GM18502 (cell line): ENCODE measurements at regions not wholly inside any gene's neighbourhood (a gene's known extent, or its start where the extent isn't known, plus 50 kb on each side); places are given as distances from the start of the nearest gene placed in this dataset.

Experiments
- ATAC-seq: cut with Tn5 transposase; IDR thresholded peaks from one replicate; pipeline ENCODE4 v1.9.1; 2021; ENCODE audit warnings: mild to moderate bottlenecking; ENCODE audit not compliant: unreplicated experiment, poor library complexity

DNA sequence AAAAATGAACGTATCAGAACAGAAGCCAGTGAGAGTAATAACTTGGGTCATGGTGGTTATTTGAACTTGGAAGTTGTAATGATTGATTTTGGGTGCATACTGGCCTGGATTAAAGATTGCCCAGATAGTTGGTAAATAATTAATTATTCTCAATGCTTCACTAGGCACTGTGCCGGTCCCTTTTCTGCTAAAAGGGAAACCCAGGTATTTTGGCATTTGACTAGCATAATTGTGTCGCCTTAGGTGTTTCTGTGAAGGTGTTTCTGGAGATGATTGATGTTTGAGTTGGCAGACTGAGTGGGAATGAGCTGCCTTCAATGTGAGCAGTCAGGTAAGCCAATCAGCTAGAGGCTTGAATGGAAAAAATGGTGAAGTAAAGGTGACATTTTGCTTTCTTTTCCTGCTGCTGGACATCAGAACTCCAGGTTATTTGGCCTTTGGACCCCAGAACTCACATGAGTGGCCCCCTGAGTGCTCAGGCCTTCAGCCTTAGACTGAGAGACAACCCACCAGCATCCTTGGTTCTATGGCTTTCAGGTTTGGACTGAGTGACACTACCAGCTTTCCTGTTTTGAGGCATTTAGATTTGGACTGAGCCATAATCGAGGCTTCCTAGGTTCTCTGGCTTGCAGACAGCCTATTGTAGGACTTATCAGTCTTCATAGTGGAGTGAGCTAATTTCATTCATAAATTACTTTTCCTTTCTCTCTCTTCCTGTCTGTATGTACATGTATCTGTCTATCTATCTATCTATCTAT lies 120.7 kb upstream of the PAPPA start:
- ATAC-seq = no peak

DNA sequence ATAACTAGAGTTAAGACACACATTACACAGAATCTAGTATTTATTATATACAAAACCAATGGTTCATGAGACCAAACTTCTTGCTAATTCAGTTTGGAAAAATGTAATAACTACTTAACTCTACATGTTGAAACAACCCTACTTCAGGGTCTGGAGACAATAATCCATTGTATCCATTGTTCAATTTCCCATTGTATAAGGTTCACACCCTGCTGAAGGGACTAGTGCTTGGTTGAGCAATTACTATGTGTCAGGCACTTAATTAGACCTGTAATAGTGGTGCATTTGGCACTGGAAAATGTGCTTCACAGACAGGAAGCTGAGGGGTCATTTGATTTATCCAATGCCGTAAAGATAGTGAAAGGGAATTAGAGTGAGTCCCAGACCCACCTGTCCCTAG lies 114.3 kb upstream of the PAPPA start:
- ATAC-seq = no peak

DNA sequence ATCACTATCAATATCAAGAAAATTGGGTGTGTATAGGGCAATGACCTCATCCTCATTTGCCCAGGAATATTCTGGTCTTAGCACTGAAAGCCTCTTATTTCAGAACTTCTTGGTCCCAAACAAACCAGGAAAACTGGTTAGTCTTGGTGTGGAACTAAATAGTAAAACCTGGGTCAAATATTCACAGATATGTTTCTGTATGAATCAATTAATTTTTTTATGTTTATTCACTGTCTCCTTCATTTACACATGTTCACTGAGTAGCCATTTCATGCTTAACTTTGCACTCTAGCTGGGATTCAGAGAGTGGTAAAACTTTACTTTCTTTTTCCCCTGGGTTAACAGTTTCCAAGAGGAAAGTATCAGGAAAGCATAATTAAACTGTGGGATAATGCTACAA lies 113.7 kb upstream of the PAPPA start:
- no peak for ATAC-seq

DNA sequence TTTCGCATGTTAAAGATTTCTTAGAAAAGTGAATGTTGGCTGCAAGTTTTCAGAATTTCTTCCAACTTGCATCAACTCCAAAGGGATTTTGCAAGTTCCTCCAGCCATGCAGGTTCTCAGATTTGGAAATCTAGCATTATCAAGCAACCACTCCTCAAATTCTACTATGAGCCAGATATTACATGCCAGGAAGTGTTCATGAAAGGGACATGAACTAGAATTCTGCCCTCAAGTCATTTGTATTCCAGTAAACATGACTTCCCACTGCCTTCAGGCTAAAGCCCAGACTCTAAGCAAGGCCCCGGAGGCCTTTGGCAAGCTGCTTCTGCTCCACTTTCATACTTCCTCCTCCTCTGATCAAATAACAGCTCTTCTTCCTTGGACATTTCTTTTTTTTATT lies 111.3 kb upstream of the PAPPA start:
- ATAC-seq = no peak

DNA sequence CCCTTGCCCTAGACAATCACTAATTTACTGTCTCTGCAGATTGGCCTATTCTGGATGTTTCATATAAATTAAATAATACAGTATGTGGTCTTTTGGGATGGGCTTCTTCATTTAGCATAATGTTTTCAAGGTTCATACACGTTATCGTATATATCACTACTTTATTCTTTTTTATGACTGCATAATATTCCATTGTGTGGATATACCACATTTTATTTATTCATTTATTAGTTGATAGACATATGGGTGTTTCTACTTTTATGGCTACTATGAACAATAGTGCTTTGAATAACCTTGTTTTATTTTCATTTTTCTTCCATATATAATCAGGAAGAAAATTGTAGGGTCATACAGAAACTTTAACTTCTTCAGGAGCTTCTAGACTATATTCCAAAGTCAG lies 108.5 kb upstream of the PAPPA start:
- ATAC-seq = no peak

DNA sequence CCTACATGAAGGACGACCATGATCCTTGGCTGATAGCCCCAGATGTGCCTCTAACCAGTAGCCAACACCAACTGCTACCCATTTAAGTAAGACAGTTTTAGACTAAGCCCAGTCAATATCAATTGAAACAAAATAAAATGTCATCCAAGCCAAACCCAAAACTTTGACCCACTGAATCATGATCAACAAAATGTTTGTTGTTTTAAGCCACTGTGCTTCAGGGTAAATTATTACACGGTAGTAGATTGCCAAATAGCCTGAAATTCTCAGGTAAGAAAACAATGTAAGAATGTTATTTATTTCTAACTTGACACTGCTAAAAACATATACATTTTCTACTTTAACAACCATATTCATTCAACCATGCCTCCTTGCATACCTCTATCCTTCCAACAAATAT lies 105.5 kb upstream of the PAPPA start:
- no peak for ATAC-seq

DNA sequence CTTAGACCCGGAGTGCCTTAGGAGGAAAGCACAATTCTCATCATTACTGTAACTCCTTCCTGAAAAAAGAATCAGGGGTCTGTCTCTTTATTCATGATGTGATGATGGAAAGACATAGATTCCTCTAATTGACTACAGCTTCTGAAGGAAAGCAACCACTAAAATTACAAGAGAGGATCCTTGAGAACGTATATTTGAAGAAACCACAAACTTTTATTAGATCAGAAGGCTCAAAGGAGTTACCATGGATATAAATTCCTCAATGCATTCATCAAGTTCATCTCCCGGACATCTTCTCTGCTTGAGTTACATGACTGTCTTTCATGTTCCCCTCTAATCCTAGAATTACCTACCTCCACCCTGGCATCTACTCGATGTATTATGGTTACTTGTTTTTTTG lies 104.1 kb upstream of the PAPPA start:
- ATAC-seq = no peak

DNA sequence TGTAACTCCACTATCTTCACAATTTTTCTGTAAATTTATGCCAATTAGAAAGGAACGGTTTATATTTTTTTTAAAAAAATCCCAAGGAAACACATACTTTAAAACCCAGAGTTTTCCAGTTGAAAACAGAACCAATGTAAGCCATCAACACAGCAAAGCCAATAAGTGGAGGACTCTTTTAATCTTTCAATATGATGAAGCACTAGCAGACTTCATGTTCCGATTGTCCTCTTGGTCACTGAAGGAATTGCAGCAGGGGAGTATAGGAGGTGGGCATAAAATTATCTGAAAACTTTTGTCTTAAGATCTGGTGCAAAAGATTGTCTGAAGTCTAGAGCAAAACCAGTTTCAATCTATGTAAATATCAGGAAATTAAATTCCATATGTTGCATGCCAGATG lies 102.1 kb upstream of the PAPPA start:
- no peak for ATAC-seq

DNA sequence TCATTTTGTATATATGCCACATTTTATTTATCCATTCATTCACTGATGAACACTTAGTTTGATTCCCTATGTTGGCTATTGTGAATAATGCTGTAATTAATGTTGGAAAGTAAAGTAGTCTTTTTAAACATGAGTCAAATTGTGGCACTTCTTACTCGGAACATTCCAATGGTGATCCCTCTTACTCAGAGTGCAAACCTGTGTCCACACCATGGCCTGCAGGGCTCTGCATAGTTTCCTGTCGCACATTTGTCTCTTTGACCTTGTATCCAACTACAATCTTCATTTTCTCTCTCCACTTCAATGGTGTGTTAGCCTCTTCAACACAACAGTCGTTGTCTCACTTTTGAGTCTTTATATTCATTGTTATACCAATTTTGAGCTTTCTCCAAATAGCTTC lies 98.1 kb upstream of the PAPPA start:
- no peak for ATAC-seq

DNA sequence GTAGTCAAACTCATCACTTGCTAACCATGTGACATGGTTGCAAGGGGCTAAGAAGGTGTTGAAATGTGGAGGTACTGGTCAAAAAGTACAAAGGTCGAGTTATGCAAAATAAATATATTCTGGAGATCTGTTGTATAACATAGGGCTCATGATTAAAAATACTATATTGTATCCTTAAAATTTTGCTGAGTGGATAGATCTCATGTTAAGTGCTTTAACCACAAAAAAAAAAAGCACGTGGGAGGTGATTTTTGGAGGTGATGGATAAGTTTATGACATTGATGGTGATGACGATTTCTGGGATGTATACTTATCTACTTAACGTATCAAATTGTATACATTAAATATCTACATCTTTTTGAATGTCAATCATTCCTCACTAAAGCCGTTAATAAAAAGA lies 96.2 kb upstream of the PAPPA start:
- no peak for ATAC-seq

DNA sequence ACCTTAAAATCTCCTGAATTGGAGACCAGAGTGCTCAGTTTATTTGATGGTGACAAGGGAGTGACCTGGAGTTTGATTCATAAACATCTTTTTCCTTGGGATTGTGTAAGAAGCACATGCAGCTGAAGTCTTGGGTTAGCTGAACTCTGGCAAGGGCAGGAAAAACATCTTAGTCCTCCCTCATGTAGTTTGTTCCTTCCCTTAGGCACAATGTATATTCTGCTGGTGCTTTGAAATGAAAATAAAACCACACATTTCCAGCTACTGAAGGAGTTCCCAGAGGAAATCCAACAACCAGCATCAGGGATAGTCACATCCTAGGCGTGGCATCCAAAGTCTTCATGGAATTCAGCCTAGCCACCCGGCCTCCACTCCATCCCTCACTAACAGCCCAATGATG lies 95.2 kb upstream of the PAPPA start:
- ATAC-seq = no peak

DNA sequence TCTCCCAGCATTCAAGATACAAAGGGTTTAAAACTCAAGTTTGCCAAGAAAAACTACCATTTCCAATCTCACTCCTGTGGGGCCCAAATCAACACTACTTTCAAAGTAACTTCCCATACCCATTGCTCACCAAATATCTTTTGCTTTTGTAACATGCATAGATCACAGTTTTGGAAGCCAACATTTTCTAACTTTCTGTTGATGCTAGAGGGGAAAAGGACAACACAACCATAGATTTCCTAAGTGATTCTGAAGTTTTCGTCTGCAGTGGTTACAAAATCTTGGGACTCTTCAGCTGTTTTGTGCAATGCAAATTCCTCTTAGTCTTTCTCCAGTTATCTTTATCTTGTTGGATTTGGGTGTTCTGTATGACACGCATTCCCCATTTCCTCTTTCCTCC lies 94.1 kb upstream of the PAPPA start:
- ATAC-seq = no peak

DNA sequence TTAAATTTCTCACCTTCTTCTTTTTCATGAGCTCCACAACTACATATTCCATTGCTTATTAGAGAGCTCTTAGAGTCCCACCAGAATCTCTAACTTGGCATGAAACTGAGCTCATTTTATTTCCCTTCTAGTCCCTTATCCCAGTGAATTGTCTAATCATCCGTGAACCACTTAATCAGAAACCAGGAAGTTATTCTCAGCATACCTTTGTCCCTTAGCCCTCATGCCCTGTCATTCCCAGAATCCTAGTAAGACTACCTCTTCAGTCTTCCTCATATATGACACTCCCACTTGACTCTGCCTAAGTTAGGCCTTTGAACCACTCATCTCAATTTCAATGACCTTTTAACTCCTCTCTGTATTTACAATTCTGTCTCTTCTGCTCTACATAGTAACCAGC lies 93.0 kb upstream of the PAPPA start:
- ATAC-seq = no peak

DNA sequence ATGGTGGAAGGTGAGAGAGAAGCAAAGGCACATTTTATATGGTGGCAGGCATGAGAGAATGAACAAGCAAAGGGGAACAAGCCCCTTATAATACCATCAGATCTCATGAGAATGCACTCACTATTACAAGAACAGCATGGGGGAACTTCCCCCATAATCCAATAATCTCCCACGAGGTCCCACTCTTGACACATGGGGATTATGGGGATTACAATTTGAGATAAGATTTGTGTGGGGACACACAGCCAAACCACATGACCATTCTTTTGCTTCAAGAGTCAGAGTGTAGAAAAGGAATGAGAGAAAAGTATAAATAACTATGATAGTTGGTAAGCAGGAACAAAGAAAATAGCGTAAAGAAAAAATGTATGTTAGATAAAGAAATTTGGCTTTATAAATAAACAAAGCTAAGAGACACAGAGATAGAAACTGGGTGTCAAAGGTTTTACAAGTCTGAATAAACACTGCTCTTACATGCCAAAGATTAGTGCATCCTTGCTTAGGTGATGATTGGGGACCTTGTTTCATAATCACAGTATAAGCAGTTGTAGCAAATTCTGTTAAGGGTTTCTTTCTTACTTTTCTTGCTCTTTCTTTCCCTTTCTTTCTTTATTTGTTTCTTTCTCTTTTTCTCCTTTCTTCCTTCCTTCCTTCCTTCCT lies 91.9 kb upstream of the PAPPA start:
- ATAC-seq = no peak

DNA sequence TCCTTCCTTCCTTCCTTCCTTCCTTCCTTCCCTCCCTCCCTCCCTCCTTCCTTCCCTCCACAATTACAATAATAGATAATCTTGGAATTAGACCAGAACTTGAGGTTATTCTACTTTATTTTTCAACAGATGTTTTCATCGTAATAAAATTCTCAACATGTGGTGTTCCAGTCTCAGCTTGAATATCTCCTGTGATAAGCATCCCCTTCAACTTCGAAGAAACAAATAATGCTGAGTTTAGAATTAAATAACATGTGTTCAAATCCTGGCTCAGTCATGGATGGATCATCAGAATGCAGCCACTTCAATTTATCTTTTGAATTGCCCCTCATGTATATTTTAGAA lies 91.4 kb upstream of the PAPPA start:
- no peak for ATAC-seq

DNA sequence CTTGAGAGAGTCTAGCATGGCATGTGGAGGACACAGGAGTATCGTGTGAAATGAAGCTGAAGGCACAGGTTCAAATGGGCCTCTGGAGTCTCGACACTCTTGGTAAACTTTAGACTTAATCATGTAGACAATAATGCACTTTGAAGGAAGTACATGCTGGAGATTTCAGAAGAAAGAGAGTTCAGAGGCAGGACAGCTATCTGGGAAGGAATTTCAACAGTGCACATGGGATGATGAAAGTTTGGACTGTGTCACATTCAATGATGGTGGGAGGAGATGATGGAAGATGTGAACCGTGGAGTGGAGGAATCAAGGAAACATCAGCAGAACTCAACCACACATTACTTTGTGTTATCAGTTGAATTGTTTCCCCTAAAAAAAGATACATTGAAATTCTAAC lies 88.6 kb upstream of the PAPPA start:
- ATAC-seq = no peak

DNA sequence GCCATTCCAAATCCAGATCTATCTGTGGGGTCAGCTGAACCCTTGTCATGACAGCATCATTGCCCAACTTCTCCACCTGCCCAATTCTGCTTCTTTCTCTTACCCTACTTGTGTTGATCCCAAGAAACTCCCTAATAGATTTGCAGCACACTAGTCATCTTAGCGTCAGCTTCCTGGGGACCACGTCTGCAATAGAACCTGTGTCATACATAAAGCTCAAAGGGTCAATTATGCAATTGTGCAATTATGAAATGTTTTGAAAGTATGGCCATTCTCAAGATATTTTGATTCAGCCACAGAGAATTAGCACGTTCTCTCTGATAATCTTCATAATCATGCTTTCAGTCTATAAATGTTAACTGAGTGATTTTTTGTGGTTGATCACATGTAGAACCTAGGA lies 87.4 kb upstream of the PAPPA start:
- no peak for ATAC-seq

DNA sequence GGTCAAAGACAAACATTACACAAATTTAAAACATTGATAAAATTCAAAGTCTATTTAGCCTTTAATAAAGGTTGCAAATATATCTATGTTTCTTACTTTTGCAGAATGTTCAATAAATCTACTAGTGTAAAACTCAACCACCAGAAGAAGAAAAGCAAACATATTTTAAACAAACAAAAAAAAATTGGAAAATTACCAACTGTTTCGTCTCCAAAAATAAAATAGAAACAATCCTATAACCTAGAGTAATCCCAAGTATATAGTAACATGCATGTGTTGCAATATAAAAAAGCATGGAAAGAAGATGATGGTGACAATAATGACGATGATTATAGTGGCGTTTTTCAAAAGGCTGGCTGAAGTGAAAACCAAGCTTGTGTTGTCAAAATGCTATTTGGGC lies 86.0 kb upstream of the PAPPA start:
- ATAC-seq = no peak

DNA sequence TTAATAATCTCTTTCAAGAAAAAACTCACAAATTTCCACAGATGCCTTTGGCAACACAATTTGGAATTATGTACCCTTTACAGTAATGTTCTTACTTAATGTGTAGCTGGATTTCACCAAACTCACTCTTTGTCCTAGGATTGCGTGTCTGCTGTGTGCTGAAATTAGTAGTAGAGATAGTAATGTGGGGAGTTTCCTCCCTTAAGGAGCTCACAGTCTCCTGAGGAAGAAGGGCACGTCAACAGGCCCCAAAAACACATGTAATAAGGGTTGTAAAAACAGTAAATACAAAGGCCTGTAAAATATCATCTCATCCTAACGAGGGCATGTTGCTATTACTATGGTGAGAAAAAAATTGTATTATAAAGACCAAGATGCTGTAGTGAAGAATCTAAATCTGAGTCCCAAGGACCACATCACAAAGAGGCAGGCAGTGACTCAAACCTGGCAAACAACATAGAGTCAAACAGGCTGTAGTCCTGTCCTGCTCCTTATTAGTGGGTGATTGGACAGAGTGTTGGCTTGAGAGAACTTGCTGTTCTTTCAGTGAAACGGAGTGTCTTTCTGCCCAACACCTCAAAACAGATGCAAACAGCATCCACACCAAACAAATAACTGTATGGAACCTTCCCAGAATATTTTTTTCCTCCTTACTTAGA lies 83.2 kb upstream of the PAPPA start:
- ATAC-seq = no peak

DNA sequence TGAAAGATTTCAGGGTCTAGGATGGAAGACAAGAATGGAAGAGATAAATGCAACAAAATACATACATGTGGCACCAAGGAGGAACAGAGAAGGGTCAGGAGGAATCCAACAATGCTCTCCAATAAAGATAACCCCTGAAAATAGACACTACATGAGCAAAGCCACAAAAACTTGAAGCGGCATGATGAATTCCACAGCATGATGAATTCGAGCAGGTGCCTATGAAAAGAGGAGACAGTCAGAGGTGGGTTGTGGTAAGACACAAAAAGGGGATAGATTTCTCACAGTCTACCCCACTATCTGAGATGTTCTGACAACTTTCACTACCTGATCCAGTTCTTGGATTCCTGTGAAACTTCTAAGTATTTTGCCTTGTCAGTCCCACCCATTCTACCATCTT lies 81.5 kb upstream of the PAPPA start:
- no peak for ATAC-seq

DNA sequence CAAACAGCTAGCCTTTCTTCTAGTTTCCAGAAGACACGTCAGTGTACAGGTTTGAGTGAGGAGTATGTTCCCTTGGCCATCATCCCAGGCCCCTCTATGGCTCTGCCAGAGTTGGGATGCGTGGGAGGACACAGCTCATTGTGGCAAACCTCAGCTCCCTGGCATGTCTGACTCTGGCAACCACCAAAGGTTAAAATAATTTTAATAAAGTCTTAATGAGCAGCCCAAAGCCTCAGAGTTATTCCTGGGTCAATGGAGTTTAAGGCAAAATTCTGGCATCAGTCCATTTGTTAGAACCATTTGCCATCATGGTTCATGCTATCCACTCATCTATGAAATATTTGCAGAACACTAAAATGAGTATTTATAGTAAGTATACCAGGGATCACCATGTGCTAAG lies 79.8 kb upstream of the PAPPA start:
- ATAC-seq = no peak

DNA sequence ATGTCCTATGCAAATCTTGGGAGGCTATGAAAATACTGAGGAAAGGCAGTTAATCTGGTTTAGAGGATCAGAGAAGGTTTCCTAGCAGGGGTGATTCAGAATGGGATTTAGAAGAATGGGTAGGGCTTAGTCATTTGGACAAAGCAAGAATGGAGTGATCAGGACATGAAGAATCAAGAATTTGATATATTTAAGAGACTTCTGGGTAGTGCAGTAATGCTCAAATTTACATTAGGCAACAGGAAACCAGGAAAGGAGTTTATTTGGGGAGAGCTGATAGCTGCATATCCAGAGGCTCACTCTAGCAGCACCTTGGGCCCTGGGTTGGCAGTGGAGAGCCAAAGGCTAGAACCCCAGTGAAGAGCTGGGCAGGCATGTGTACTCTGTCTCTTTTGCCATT lies 78.9 kb upstream of the PAPPA start:
- ATAC-seq = no peak
